Adrenal gland (tissue), 9 donors: ENCODE measurements at regions not wholly inside any gene's neighbourhood (a gene's known extent, or its start where the extent isn't known, plus 50 kb on each side); places are given as distances from the start of the nearest gene placed in this dataset.

Experiments used
- DNase-seq, 7 donors: peaks; one replicate each; pipeline ENCODE4 v3.0.0-alpha.2; 2019 to 2020
- H3K27ac ChIP-seq, 5 donors: fragments of 200-600 bp; sonication (generic) in 4 of 5; 1 replicate in 3 of 5; 2 replicates in 2 of 5; pipeline versions ENCODE4 v1.5.1 to v1.8.0; 2016 to 2020; ENCODE audit warnings: mild to moderate bottlenecking in 1 of 5
- H3K27me3 ChIP-seq: fragments of 200-600 bp; 2 replicates; pipeline ENCODE4 v1.8.0; 2021
- H3K36me3 ChIP-seq, 2 donors: fragments of 200-600 bp; replicated peaks in 1 of 2; 1 replicate in 1 of 2; 2 replicates in 1 of 2; pipeline versions ENCODE4 v1.5.1 to v1.8.0; 2018 to 2022
- H3K4me1 ChIP-seq, 2 donors: fragments of 200-600 bp; replicated peaks in 1 of 2; 1 replicate in 1 of 2; 2 replicates in 1 of 2; pipeline versions ENCODE4 v1.5.1 to v1.8.0; 2018 to 2021
- H3K4me3 ChIP-seq, 4 donors: fragments of 200-600 bp; sonication (generic) in 3 of 4; one replicate each; pipeline ENCODE4 v1.5.1; 2016 to 2018
- H3K9me3 ChIP-seq, 3 donors: fragments of 200-600 bp; sonication (generic) in 1 of 3; replicated peaks in 1 of 3; 1 replicate in 2 of 3; 2 replicates in 1 of 3; pipeline versions ENCODE4 v1.5.1 to v1.8.0; 2016 to 2021
- POLR2A ChIP-seq, 2 donors: fragments of 450-650 bp; IDR thresholded peaks; one replicate each; pipeline ENCODE4 v1.6.1; 2017; ENCODE audit warnings: antibody characterized with exemption in 2 of 2, mild to moderate bottlenecking in 2 of 2, moderate library complexity in 1 of 2
- WGBS, 4 donors: extraction: QIAGEN DNeasy Blood & Tissue Kit in 2 of 4; methylation state at CpG; one replicate each; pipeline versions ENCODE4 v1.1.5 to v1.1.7; 2013 to 2017; 5-methylcytosine and 5-hydroxymethylcytosine counted together
- intact Hi-C, 2 donors: fragments of 100-400 bp; cut with DNase I; formaldehyde crosslinking; loops; one replicate each; pipeline versions ENCODE4 v1.14.1 to v1.15.0; 2022 to 2023
- TF ChIP-seq, protein P1 (sequence below), 6 experiments: fragments of 450-650 bp in 4 of 6; fragments of 200-600 bp in 2 of 6; sonication (generic) in 1 of 6; IDR thresholded peaks; 1 replicate in 5 of 6; 2 replicates in 1 of 6; pipeline versions ENCODE4 v1.5.1 to v1.8.0; 2016 to 2021; ENCODE audit warnings: antibody characterized with exemption in 6 of 6, mild to moderate bottlenecking in 2 of 6, moderate library complexity in 1 of 6
- donor health status: healthy with polysubstance abuse.
- donor health status: Bipolar disorder and iron deficiency.
- donor health status: DM: yes; HTN: yes; CAD: no.
- donor health status: DM: no; HTN: no; CAD: no.
- donor health status: DM: no; HTN: no; CAD: no.

DNA sequence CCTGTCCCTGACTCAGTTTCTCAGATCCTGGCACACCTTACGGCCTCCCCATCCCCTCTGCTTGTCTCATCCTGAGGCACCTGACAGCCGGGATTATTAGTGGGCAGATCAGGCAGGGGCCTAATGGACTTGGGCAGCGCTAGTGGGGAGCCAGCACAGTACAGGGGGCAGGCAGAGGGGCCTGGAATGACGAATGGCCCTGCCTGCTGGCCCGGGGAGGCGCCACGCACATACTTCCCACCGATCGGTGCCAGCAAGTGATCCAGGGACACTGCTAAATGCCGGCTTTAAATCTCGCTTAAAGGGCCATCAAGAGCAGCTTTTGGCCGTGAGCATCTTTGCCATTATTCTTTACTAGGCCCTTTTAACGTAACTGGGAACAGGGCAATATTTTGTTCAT is 188.4 kb downstream of the DHX35 start:
- Histone ChIP-seq H3K4me1 (no peaks in the 10 kb centered on the region), H3K27ac (no peak overlapping the region), H3K9me3 (no peaks in the 10 kb centered on the region), H3K27me3 (no peaks in the 10 kb centered on the region), H3K36me3 (no peaks in the 10 kb centered on the region), H3K4me3 (no peak overlapping the region)
- 70 to 80% (median 73%) methylated on average over 8 to 13 of the region's 13 CpGs for WGBS, 4 donors
- TF ChIP-seq POLR2A (IDR thresholded peaks at IDR 0.05), result no peak
- TF ChIP-seq, protein P1, sequence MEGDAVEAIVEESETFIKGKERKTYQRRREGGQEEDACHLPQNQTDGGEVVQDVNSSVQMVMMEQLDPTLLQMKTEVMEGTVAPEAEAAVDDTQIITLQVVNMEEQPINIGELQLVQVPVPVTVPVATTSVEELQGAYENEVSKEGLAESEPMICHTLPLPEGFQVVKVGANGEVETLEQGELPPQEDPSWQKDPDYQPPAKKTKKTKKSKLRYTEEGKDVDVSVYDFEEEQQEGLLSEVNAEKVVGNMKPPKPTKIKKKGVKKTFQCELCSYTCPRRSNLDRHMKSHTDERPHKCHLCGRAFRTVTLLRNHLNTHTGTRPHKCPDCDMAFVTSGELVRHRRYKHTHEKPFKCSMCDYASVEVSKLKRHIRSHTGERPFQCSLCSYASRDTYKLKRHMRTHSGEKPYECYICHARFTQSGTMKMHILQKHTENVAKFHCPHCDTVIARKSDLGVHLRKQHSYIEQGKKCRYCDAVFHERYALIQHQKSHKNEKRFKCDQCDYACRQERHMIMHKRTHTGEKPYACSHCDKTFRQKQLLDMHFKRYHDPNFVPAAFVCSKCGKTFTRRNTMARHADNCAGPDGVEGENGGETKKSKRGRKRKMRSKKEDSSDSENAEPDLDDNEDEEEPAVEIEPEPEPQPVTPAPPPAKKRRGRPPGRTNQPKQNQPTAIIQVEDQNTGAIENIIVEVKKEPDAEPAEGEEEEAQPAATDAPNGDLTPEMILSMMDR (IDR thresholded peaks at IDR 0.05), result no peak
- intact Hi-C loops, result no loop called here
- no peak for DNase-seq

DNA sequence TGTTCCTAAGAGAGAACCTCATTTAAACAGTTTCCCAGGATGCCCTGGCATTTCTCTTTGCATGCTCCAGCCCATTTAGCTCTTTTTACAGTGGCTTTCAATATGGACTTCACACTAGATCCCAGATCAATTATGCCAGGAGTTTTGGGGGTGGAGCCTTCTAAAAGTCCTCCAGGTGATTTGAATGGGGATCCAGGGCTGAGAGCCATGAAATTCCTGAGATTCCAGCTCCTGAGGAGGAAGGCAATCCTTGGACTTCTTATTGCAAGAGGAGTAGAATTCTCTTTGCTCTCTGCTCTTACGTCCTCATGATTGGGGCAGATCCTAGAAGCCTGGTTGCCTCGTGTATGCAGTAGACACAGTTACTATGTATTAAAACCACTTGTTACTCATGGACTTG is 184.2 kb downstream of the DHX35 start:
- H3K27ac ChIP-seq, result no peak overlapping the region
- no peaks in the 10 kb centered on the region for H3K4me1 ChIP-seq
- 57 to 69% (median 64%) methylated on average over 2 of the region's 2 CpGs for WGBS, 4 donors
- H3K27me3 ChIP-seq, result no peaks in the 10 kb centered on the region
- H3K4me3 ChIP-seq, result no peak overlapping the region
- no peaks in the 10 kb centered on the region for H3K9me3 ChIP-seq
- TF ChIP-seq POLR2A (IDR thresholded peaks at IDR 0.05), result no peak
- TF ChIP-seq, protein P1 (IDR thresholded peaks at IDR 0.05), result no peak
- no peak for DNase-seq
- H3K36me3 ChIP-seq, result no peaks in the 10 kb centered on the region
- intact Hi-C loops, result no loop called here

DNA sequence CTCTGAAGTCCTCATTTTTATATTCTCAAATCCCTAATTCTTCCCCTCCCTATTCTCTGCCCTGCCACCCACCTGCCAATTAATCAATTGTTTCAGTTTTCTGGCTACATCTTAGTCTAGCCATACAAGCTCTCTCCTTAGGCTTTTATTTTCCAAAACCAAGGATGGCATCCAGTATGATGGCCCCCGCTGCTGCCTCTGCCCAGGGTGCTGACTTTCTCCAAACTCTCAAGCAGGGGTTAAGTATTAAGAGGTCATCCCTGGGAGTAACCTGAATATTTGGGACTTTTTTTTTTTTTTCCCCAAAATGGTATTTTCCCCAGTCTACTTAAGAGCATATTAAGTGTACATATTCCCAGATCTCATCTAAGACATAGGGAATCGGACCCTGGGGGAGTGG is 183.8 kb downstream of the DHX35 start:
- Histone ChIP-seq H3K4me1 (no peaks in the 10 kb centered on the region), H3K27ac (no peak overlapping the region), H3K9me3 (no peaks in the 10 kb centered on the region), H3K36me3 (no peaks in the 10 kb centered on the region), H3K4me3 (no peak overlapping the region), H3K27me3 (no peaks in the 10 kb centered on the region)
- no peak for TF ChIP-seq POLR2A (IDR thresholded peaks at IDR 0.05)
- TF ChIP-seq, protein P1 (IDR thresholded peaks at IDR 0.05), result no peak
- intact Hi-C loops, result no loop called here
- DNase-seq, result no peak
- 59 to 72% (median 71%) methylated on average over 2 of the region's 2 CpGs for WGBS, 4 donors

DNA sequence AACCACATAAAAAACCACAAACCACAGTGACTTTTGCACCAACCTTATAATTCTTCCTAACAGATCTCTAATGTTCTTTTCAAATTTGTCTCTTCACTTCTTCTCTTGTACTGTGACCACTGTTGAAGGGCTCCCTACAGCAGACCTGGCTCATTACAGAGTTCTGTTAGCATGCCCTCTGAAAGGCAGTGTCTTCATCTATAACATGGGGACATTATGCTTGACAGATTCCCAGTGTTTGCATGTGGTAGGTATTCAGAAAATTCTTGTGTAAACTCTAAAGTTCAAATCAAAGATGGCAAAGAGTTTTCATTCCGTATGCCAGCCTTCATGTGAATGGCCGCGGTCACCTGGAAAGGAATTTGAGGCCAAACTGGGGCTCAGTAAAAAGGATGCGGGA is 182.6 kb downstream of the DHX35 start:
- no peak for TF ChIP-seq POLR2A (IDR thresholded peaks at IDR 0.05)
- TF ChIP-seq, protein P1 (IDR thresholded peaks at IDR 0.05), result no peak
- H3K27ac ChIP-seq, result no peak overlapping the region
- H3K4me3 ChIP-seq, result no peak overlapping the region
- intact Hi-C loops, result no loop called here
- H3K4me1 ChIP-seq, result no peaks in the 10 kb centered on the region
- H3K36me3 ChIP-seq, result no peaks in the 10 kb centered on the region
- H3K27me3 ChIP-seq, result no peaks in the 10 kb centered on the region
- WGBS, 4 donors, result 89 to 98% (median 90%) methylated on average over 4 of the region's 4 CpGs
- no peak for DNase-seq
- H3K9me3 ChIP-seq, result no peaks in the 10 kb centered on the region
